K562 (cell line): ENCODE measurements at regions not wholly inside any gene's neighbourhood (a gene's known extent, or its start where the extent isn't known, plus 50 kb on each side); places are given as distances from the start of the nearest gene placed in this dataset.

ENCODE experiments used
- CC2D1A ChIP-seq: fragments of 450-650 bp; IDR thresholded peaks from 2 replicates; pipeline ENCODE4 v1.6.1; 2017; ENCODE audit warnings: mild to moderate bottlenecking
- DPF2 ChIP-seq: fragments of 450-650 bp; IDR thresholded peaks from 2 replicates; pipeline ENCODE4 v1.6.1; 2016
- FOXA1 ChIP-seq: fragments of 450-650 bp; IDR thresholded peaks from 2 replicates; pipeline ENCODE4 v1.6.1; 2016; ENCODE audit warnings: mild to moderate bottlenecking, borderline replicate concordance
- JUND ChIP-seq, 2 experiments: IDR thresholded peaks; 2 replicates in 1 of 2; 3 replicates in 1 of 2; pipeline ENCODE4 v1.6.1; 2011; ENCODE audit warnings: borderline replicate concordance in 2 of 2, low read depth in 2 of 2, low read length in 2 of 2, improper control_type of control experiment in 1 of 2, missing biosample characterization in 1 of 2, missing genetic modification characterization in 1 of 2, missing genetic modification reagents in 1 of 2
- LEF1 ChIP-seq: fragments of 450-650 bp; IDR thresholded peaks from 2 replicates; pipeline ENCODE4 v1.6.1; 2016; ENCODE audit warnings: mild to moderate bottlenecking
- NRF1 ChIP-seq, 2 experiments: fragments of 450-650 bp; IDR thresholded peaks in 1 of 2; conservative IDR thresholded peaks in 1 of 2; 2 replicates each; pipeline ENCODE4 v1.6.1; 2014; ENCODE audit warnings: mild to moderate bottlenecking in 2 of 2
- PBX2 ChIP-seq, 2 experiments: IDR thresholded peaks in 1 of 2; conservative IDR thresholded peaks in 1 of 2; 2 replicates each; pipeline ENCODE4 v1.6.1; 2016; ENCODE audit warnings: low read depth in 2 of 2, mild to moderate bottlenecking in 1 of 2, missing compliant biosample characterization in 1 of 2, missing genetic modification characterization in 1 of 2, moderate library complexity in 1 of 2
- REST ChIP-seq, 2 experiments: fragments of 450-650 bp; formaldehyde crosslinking in 1 of 2; IDR thresholded peaks; 2 replicates each; pipeline versions ENCODE4 v1.4.0 to v1.6.1; 2014 to 2020; ENCODE audit warnings: mild to moderate bottlenecking in 2 of 2, borderline replicate concordance in 1 of 2, low read depth in 1 of 2
- SIX5 ChIP-seq, 2 experiments: IDR thresholded peaks; 2 replicates each; pipeline ENCODE4 v1.6.1; 2011; ENCODE audit warnings: low read length in 2 of 2, borderline replicate concordance in 1 of 2, low read depth in 1 of 2, mild to moderate bottlenecking in 1 of 2, moderate library complexity in 1 of 2; ENCODE audit not compliant: insufficient read depth in 1 of 2
- TEAD4 ChIP-seq, 2 experiments: sonication (generic) in 1 of 2; formaldehyde crosslinking in 1 of 2; IDR thresholded peaks; 2 replicates each; pipeline versions ENCODE4 v1.6.1 to v1.8.0; 2012 to 2022; ENCODE audit warnings: borderline replicate concordance in 1 of 2, inconsistent platforms in 1 of 2, low read length in 1 of 2, mild to moderate bottlenecking in 1 of 2, missing genetic modification reagents in 1 of 2
- TF ChIP-seq, protein P1 (sequence below): sonication (generic); formaldehyde crosslinking; IDR thresholded peaks from 2 replicates; pipeline ENCODE4 v1.8.0; 2022; ENCODE audit warnings: mild to moderate bottlenecking, missing genetic modification reagents

DNA sequence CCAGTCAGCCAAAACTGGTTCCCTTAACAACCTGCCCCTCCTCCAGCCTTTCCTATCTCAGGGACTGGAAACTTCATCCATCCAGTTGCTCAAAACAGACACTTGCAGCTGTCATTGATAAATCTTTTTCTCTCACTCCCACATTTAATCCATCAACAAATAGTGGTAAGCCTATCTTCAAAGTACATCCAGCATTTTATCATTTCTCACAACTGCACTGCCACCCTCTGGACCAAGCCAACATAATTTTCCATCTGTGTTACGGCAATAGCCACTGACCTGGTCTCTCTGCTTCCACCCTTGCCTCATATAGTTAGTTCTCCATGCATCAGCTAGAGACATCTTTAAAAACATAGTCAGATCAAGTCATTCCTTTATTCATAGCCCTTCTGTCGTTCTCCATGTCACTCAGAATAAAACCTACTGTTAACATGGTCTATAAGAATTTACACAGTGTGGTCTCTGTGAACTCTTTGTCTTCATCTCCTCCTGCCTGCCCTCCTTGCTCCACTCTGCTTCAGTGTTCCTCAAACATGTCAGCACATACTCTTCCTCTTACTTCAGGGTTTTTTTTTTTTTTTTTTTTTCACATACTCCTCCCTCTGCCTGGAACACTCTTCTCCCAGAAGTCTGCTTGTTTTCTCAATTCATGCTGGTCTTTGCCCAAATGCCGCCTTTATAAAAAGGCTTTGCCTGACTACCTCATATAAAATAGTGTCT, 102.5 kb upstream of the COL6A5 start (continued):
- no peak for TF ChIP-seq PBX2 (CRISPR knock-in tag; IDR thresholded peaks at IDR 0.05; ENCODE audit: low read depth)
- peak; percentile 85 for TF ChIP-seq PBX2 (tag; conservative IDR thresholded peaks at IDR 0.05; ENCODE audit: low read depth)
- TF ChIP-seq, protein P1, sequence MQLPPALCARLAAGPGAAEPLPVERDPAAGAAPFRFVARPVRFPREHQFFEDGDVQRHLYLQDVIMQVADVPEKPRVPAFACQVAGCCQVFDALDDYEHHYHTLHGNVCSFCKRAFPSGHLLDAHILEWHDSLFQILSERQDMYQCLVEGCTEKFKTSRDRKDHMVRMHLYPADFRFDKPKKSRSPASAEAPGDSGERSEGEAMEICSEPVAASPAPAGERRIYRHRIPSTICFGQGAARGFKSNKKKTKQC (CRISPR knock-in tag), result no peak
- no peak for TF ChIP-seq NRF1 (conservative IDR thresholded peaks at IDR 0.05 in 1 of 2, IDR thresholded peaks at IDR 0.05 in 1 of 2)
- TF ChIP-seq FOXA1, result 0 out of 2 replicates have a peak, but pooled peaks have one; percentile 13
- 0 out of 2 replicates have a peak, but pooled peaks have one; percentile 9 for TF ChIP-seq JUND (IDR thresholded peaks at IDR 0.05; ENCODE audit: borderline replicate concordance, low read depth, low read length)
- TF ChIP-seq JUND (tag; IDR thresholded peaks at IDR 0.05; ENCODE audit: borderline replicate concordance, low read depth, low read length), result no peak; the same call in 2 of the 3 replicates
- TF ChIP-seq SIX5 (IDR thresholded peaks at IDR 0.05; ENCODE audit: borderline replicate concordance in 1 of 2, insufficient read depth in 1 of 2, low read depth in 1 of 2, low read length in 2 of 2), result no peak
- TF ChIP-seq REST (IDR thresholded peaks at IDR 0.05; ENCODE audit: borderline replicate concordance), result peak; percentile 85
- no peak for TF ChIP-seq REST (CRISPR knock-in tag; IDR thresholded peaks at IDR 0.05; ENCODE audit: low read depth)
- TF ChIP-seq TEAD4 (IDR thresholded peaks at IDR 0.05; ENCODE audit: low read length), result peak; percentile 58; the same call in 1 of the 2 replicates
- no peak for TF ChIP-seq TEAD4 (CRISPR knock-in tag; IDR thresholded peaks at IDR 0.05; ENCODE audit: borderline replicate concordance)
- TF ChIP-seq LEF1, result peak; percentile 83; the same call in 1 of the 2 replicates
- TF ChIP-seq DPF2, result peak; percentile 66
- 0 out of 2 replicates have a peak, but pooled peaks have one; percentile 52 for TF ChIP-seq CC2D1A
